OCI-LY3 (cell line): ENCODE measurements at regions not wholly inside any gene's neighbourhood (a gene's known extent, or its start where the extent isn't known, plus 50 kb on each side); places are given as distances from the start of the nearest gene placed in this dataset.
"Not testable (repeated sequence)": the region's sequence is repeated elsewhere in the genome, so short reads cannot be mapped to it uniquely, and the experiment has no call there.

Source experiments
- H2AFZ ChIP-seq: fragments of 200-600, 300-600 bp; shearing (Covaris generic); 2 replicates; pipeline ENCODE4 v1.6.0; 2014; ENCODE audit warnings: antibody characterized with exemption, low read depth, low read length
- H3K27ac ChIP-seq: fragments of 200-600, 300-600 bp; sonication (generic); 2 replicates; pipeline ENCODE4 v1.5.1; 2014; ENCODE audit warnings: mild to moderate bottlenecking, low read length, moderate library complexity, mixed read lengths
- H3K27me3 ChIP-seq: fragments of 200-600, 300-600 bp; sonication (generic); 2 replicates; pipeline ENCODE4 v1.6.1; 2014; ENCODE audit warnings: low read depth, low read length, mixed read lengths
- H3K36me3 ChIP-seq: fragments of 200-600, 300-600 bp; sonication (generic); replicated peaks from 2 replicates; pipeline ENCODE3; 2014; ENCODE audit warnings: low read depth, low read length, mixed read lengths
- H3K4me1 ChIP-seq: fragments of 300-600, 200-600 bp; sonication (generic); 2 replicates; pipeline ENCODE4 v1.6.1; 2014; ENCODE audit warnings: low read length, mixed read lengths
- H3K4me2 ChIP-seq: fragments of 200-600, 300-600 bp; sonication (generic); 2 replicates; pipeline ENCODE4 v1.6.1; 2014; ENCODE audit warnings: low read length, mixed read lengths
- H3K4me3 ChIP-seq: fragments of 300-600, 200-600 bp; sonication (generic); 2 replicates; pipeline ENCODE4 v1.5.1; 2014; ENCODE audit warnings: antibody characterized with exemption, mild to moderate bottlenecking, low read length, moderate library complexity
- H3K79me2 ChIP-seq: fragments of 300-600, 200-600 bp; shearing (Covaris generic); 2 replicates; pipeline ENCODE4 v1.6.1; 2014; ENCODE audit warnings: mild to moderate bottlenecking, low read length, mixed read lengths
- H3K9ac ChIP-seq: fragments of 300-600, 200-600 bp; shearing (Covaris generic); 2 replicates; pipeline ENCODE4 v1.6.0; 2014; ENCODE audit warnings: mild to moderate bottlenecking, low read length, moderate library complexity
- H3K9me3 ChIP-seq: fragments of 200-600, 300-600 bp; shearing (Covaris generic); 2 replicates; pipeline ENCODE4 v1.6.1; 2014; ENCODE audit warnings: low read length, mixed read lengths; ENCODE audit not compliant: insufficient read depth
- H4K20me1 ChIP-seq: fragments of 200-600, 300-600 bp; sonication (generic); 2 replicates; pipeline ENCODE4 v1.6.1; 2016; ENCODE audit warnings: low read length, mixed read lengths; ENCODE audit not compliant: insufficient read depth
- CTCF ChIP-seq: fragments of 200-600, 300-600 bp; sonication (generic); IDR thresholded peaks from 2 replicates; pipeline ENCODE4 v1.5.1; 2014; ENCODE audit warnings: antibody characterized with exemption, low read length, low read depth
- EZH2phosphoT487 ChIP-seq: fragments of 200-600 bp; shearing (Covaris generic); IDR thresholded peaks from 2 replicates; pipeline ENCODE4 v1.6.1; 2018; ENCODE audit warnings: antibody characterized with exemption, mixed run types, low read depth

- Histone ChIP-seq H2AFZ (no peak overlapping the region), H3K36me3 (no peaks in the 10 kb centered on the region), H3K4me2 (no peak overlapping the region), H3K4me1 (no peaks in the 10 kb centered on the region), H4K20me1 (no peaks in the 10 kb centered on the region), H3K27ac (no peak overlapping the region), H3K4me3 (no peak overlapping the region), H3K79me2 (no peaks in the 10 kb centered on the region), H3K9ac (no peak overlapping the region), H3K27me3 (no peaks in the 10 kb centered on the region), H3K9me3 (no peaks in the 10 kb centered on the region)
- TF ChIP-seq EZH2phosphoT487, result no peak
- TF ChIP-seq CTCF, result no peak
Observed at GRCh38 chrX:1134976-1135375, 77.5 kb downstream of the CRLF2 start.

GRCh38 chrX:1134156-1134555, 78.3 kb downstream of the CRLF2 start:
- TF ChIP-seq CTCF (no peak), EZH2phosphoT487 (no peak)
- Histone ChIP-seq H2AFZ (no peak overlapping the region), H3K4me1 (no peaks in the 10 kb centered on the region), H3K9ac (no peak overlapping the region), H3K27me3 (no peaks in the 10 kb centered on the region), H3K79me2 (no peaks in the 10 kb centered on the region), H4K20me1 (no peaks in the 10 kb centered on the region), H3K4me3 (no peak overlapping the region), H3K9me3 (0 out of 2 replicates have a peak, but pooled peaks cover 3% of the 10 kb centered on the region), H3K4me2 (no peak overlapping the region), H3K27ac (no peak overlapping the region), H3K36me3 (no peaks in the 10 kb centered on the region)

- Histone ChIP-seq H3K4me3 (no peak overlapping the region), H2AFZ (no peak overlapping the region), H3K9me3 (0 out of 2 replicates have a peak, but pooled peaks cover 3% of the 10 kb centered on the region), H4K20me1 (no peaks in the 10 kb centered on the region), H3K4me2 (no peak overlapping the region), H3K4me1 (peaks cover 11% of the 10 kb centered on the region), H3K27me3 (peaks cover 3% of the 10 kb centered on the region; the same call in 1 of the 2 replicates), H3K27ac (no peak overlapping the region), H3K9ac (no peak overlapping the region), H3K36me3 (no peaks in the 10 kb centered on the region), H3K79me2 (no peaks in the 10 kb centered on the region)
- TF ChIP-seq EZH2phosphoT487 (no peak), CTCF (no peak)
Observed at GRCh38 chrX:1126738-1127137, 85.7 kb downstream of the CRLF2 start.

GRCh38 chrX:1124531-1124930, 87.9 kb downstream of the CRLF2 start:
- Histone ChIP-seq H3K9ac (no peak overlapping the region), H3K9me3 (0 out of 2 replicates have a peak, but pooled peaks cover 2% of the 10 kb centered on the region), H3K27me3 (peaks cover 3% of the 10 kb centered on the region; the same call in 1 of the 2 replicates), H3K36me3 (no peaks in the 10 kb centered on the region), H3K4me3 (no peak overlapping the region), H3K4me1 (peaks cover 21% of the 10 kb centered on the region), H3K27ac (no peak overlapping the region), H3K79me2 (no peaks in the 10 kb centered on the region), H3K4me2 (no peak overlapping the region), H2AFZ (no peak overlapping the region), H4K20me1 (no peaks in the 10 kb centered on the region)
- TF ChIP-seq CTCF (no peak), EZH2phosphoT487 (no peak)

- H3K79me2 ChIP-seq, H3K27me3 ChIP-seq, H3K36me3 ChIP-seq, H3K27ac ChIP-seq, H3K9ac ChIP-seq, H3K9me3 ChIP-seq, H3K4me3 ChIP-seq, H4K20me1 ChIP-seq, H2AFZ ChIP-seq, H3K4me2 ChIP-seq: not testable (repeated sequence)
- peaks cover 21% of the 10 kb centered on the region for H3K4me1 ChIP-seq
Observed at GRCh38 chrX:1122851-1123250, 89.6 kb downstream of the CRLF2 start.
